WTC11 (cell line): ENCODE measurements at regions not wholly inside any gene's neighbourhood (a gene's known extent, or its start where the extent isn't known, plus 50 kb on each side); places are given as distances from the start of the nearest gene placed in this dataset.

Source experiments
- ATAC-seq: fragments of 200-7000 bp; cut with Tn5 transposase; 2 replicates; pipeline ENCODE4 v1.10.0; 2021; ENCODE audit warnings: mild to moderate bottlenecking, moderate library complexity
- CTCF ChIA-PET: fragments of 300-600 bp; sonication (Branson Sonifier 250); formaldehyde crosslinking; loops from one replicate; lab custom pipeline; 2021; ENCODE audit warnings: antibody characterized with exemption; lab: Charles Lee
- POLR2A ChIA-PET: fragments of 350-600 bp; sonication (Branson Sonifier 250); formaldehyde crosslinking; loops from one replicate; lab custom pipeline; 2021; ENCODE audit warnings: antibody characterized with exemption; lab: Charles Lee
- DNase-seq: peaks from one replicate; pipeline ENCODE4 v3.0.0; 2021; ENCODE audit warnings: low spot score
- H3K27ac Mint-ChIP-seq: 2 replicates; pipeline ENCODE4 v1.8.0; 2021; ENCODE audit warnings: mixed read lengths
- H3K27me3 Mint-ChIP-seq: 2 replicates; pipeline ENCODE4 v1.8.0; 2021; ENCODE audit warnings: low read depth, mild to moderate bottlenecking, moderate library complexity, mixed read lengths
- H3K36me3 Mint-ChIP-seq: 2 replicates; pipeline ENCODE4 v1.8.0; 2021; ENCODE audit warnings: mixed read lengths
- H3K4me1 Mint-ChIP-seq: 2 replicates; pipeline ENCODE4 v1.8.0; 2022; ENCODE audit warnings: mixed read lengths
- H3K4me3 Mint-ChIP-seq: 2 replicates; pipeline ENCODE4 v1.8.0; 2021; ENCODE audit warnings: mild to moderate bottlenecking, moderate library complexity, mixed read lengths
- H3K9me3 Mint-ChIP-seq: 2 replicates; pipeline ENCODE4 v1.8.0; 2021; ENCODE audit warnings: mixed read lengths
- CTCF ChIP-seq: fragments of 200-600 bp; IDR thresholded peaks from 2 replicates; pipeline ENCODE4 v1.8.0; 2022; ENCODE audit warnings: antibody characterized with exemption
- E2F4 ChIP-seq: sonication (generic); formaldehyde crosslinking; IDR thresholded peaks from 2 replicates; pipeline ENCODE4 v1.8.1; 2022; ENCODE audit warnings: low read depth, mild to moderate bottlenecking, moderate library complexity, missing genetic modification reagents, borderline replicate concordance
- ELF4 ChIP-seq: sonication (generic); formaldehyde crosslinking; IDR thresholded peaks from 2 replicates; pipeline ENCODE4 v1.8.1; 2022; ENCODE audit warnings: low read depth, mild to moderate bottlenecking, moderate library complexity, missing genetic modification reagents
- GRHL2 ChIP-seq: fragments of 250-450 bp; sonication (Bioruptor Pico); IDR thresholded peaks from 2 replicates; pipeline ENCODE4 v1.8.0; 2022; ENCODE audit warnings: mild to moderate bottlenecking, moderate library complexity; ENCODE audit not compliant: insufficient replicate concordance, severe bottlenecking
- JAZF1 ChIP-seq: fragments of 250-450 bp; sonication (Bioruptor Pico); IDR thresholded peaks from 2 replicates; pipeline ENCODE4 v1.9.0; 2021; ENCODE audit warnings: moderate library complexity, mild to moderate bottlenecking, inconsistent platforms
- KAT7 ChIP-seq: sonication (generic); formaldehyde crosslinking; IDR thresholded peaks from 2 replicates; pipeline ENCODE4 v1.8.1; 2023; ENCODE audit warnings: missing genetic modification reagents, mild to moderate bottlenecking, borderline replicate concordance
- MXD4 ChIP-seq: fragments of 250-450 bp; sonication (Bioruptor Pico); IDR thresholded peaks from 2 replicates; pipeline ENCODE4 v1.8.0; 2021; ENCODE audit warnings: mild to moderate bottlenecking, moderate library complexity, borderline replicate concordance
- NR1H2 ChIP-seq: sonication (generic); formaldehyde crosslinking; IDR thresholded peaks from 2 replicates; pipeline ENCODE4 v1.9.0; 2021; ENCODE audit warnings: mild to moderate bottlenecking, moderate library complexity, missing genetic modification reagents
- SMAD3 ChIP-seq: sonication (generic); formaldehyde crosslinking; IDR thresholded peaks from 2 replicates; pipeline ENCODE4 v1.8.0; 2022; ENCODE audit warnings: missing genetic modification reagents, mild to moderate bottlenecking, borderline replicate concordance
- STAT6 ChIP-seq: sonication (generic); formaldehyde crosslinking; conservative IDR thresholded peaks from 2 replicates; pipeline ENCODE4 v1.8.1; 2023; ENCODE audit warnings: mild to moderate bottlenecking, low read depth, missing genetic modification reagents, moderate library complexity
- TEAD1 ChIP-seq: sonication (generic); formaldehyde crosslinking; IDR thresholded peaks from 2 replicates; pipeline ENCODE4 v1.8.0; 2022; ENCODE audit warnings: mild to moderate bottlenecking, missing genetic modification reagents
- TEAD4 ChIP-seq: sonication (generic); formaldehyde crosslinking; IDR thresholded peaks from 2 replicates; pipeline ENCODE4 v1.8.0; 2022; ENCODE audit warnings: mild to moderate bottlenecking, missing genetic modification reagents
- ZBTB21 ChIP-seq: sonication (generic); formaldehyde crosslinking; IDR thresholded peaks from 2 replicates; pipeline ENCODE4 v1.8.1; 2023; ENCODE audit warnings: mild to moderate bottlenecking, missing genetic modification reagents, borderline replicate concordance
- ZNF232 ChIP-seq: sonication (generic); formaldehyde crosslinking; IDR thresholded peaks from 2 replicates; pipeline ENCODE4 v1.8.0; 2022; ENCODE audit warnings: mild to moderate bottlenecking, missing genetic modification reagents
- ZNF263 ChIP-seq: sonication (generic); formaldehyde crosslinking; IDR thresholded peaks from 2 replicates; pipeline ENCODE4 v1.8.1; 2022; ENCODE audit warnings: low read depth, mild to moderate bottlenecking, moderate library complexity, missing genetic modification reagents
- ZNF396 ChIP-seq: fragments of 250-450 bp; sonication (Bioruptor Pico); IDR thresholded peaks from 2 replicates; pipeline ENCODE4 v1.8.0; 2021; ENCODE audit warnings: mild to moderate bottlenecking, moderate library complexity, borderline replicate concordance

GRCh38 chr6:53718597-53719460 is 53.3 kb upstream of the KLHL31 start:
- Mint-ChIP-seq H3K4me1 (peaks cover 7% of the 10 kb centered on the region), H3K4me3 (no peak overlapping the region), H3K27ac (no peak overlapping the region), H3K36me3 (no peaks in the 10 kb centered on the region), H3K27me3 (no peaks in the 10 kb centered on the region), H3K9me3 (no peaks in the 10 kb centered on the region)
- DNase-seq: no peak
- no peak for TF ChIP-seq JAZF1
- TF ChIP-seq KAT7 (CRISPR knock-in tag): no peak
- TF ChIP-seq ZNF232 (CRISPR knock-in tag): no peak
- TF ChIP-seq SMAD3 (CRISPR knock-in tag): no peak
- no peak for TF ChIP-seq E2F4 (CRISPR knock-in tag)
- peak; percentile 63 for TF ChIP-seq CTCF
- TF ChIP-seq ZBTB21: no peak
- ATAC-seq: peak; percentile 84
- ChIA-PET CTCF (interaction anchor here (0.5 to 4.3 kb wide), 71 partner anchors 10 to 1307 kb away, joined by 3 to 106 read pairs (median 5); partner anchors contain the start of genes GCLC, KLHL31 and LRRC1), POLR2A (no interaction called here)

GRCh38 chr6:53717566-53717965 is 52.0 kb upstream of the KLHL31 start:
- POLR2A ChIA-PET: no interaction called here
- TF ChIP-seq ZNF396 (CRISPR knock-in tag) (no peak), NR1H2 (CRISPR knock-in tag) (no peak), TEAD4 (no peak), ZNF263 (CRISPR knock-in tag) (no peak), STAT6 (CRISPR knock-in tag) (no peak), TEAD1 (no peak), GRHL2 (CRISPR knock-in tag) (no peak), ELF4 (CRISPR knock-in tag) (no peak), E2F4 (CRISPR knock-in tag) (no peak), MXD4 (no peak)

More at GRCh38 chr6:53717566-53717965, 52.0 kb upstream of the KLHL31 start:
- CTCF ChIA-PET: interaction anchor here (2.5 to 4.3 kb wide), 3 partner anchors 12 to 240 kb away, joined by 16 to 106 read pairs (median 63); no protein-coding TSS in a partner anchor
- Mint-ChIP-seq H3K4me3 (no peak overlapping the region), H3K36me3 (no peaks in the 10 kb centered on the region), H3K27me3 (no peaks in the 10 kb centered on the region), H3K27ac (no peak overlapping the region), H3K9me3 (no peaks in the 10 kb centered on the region), H3K4me1 (0 out of 2 replicates have a peak, but pooled peaks cover 3% of the 10 kb centered on the region)
- peak; percentile 51 for ATAC-seq
- no peak for DNase-seq
